Activated naive CD8-positive, alpha-beta T cell treated with anti-CD3 and anti-CD28 coated beads, Interleukin-2, amount 10 ng/mL, durations not matched to agents 7 days and 5 days (primary cell): ENCODE measurements at regions not wholly inside any gene's neighbourhood (a gene's known extent, or its start where the extent isn't known, plus 50 kb on each side); places are given as distances from the start of the nearest gene placed in this dataset.

Source experiments
- ATAC-seq: fragments of 150-1000 bp; cut with Tn5 transposase; one replicate; pipeline ENCODE4 v1.10.0; 2021; ENCODE audit warnings: low read depth, moderate library complexity
- POLR2A ChIA-PET: fragments of 350-600 bp; sonication (Branson Sonifier 250); formaldehyde crosslinking; loops from one replicate; lab custom pipeline; 2021; ENCODE audit warnings: antibody characterized with exemption; lab: Charles Lee
- DNase-seq: peaks from one replicate; pipeline ENCODE4 v3.0.0; 2021
- H3K27ac Mint-ChIP-seq: one replicate; pipeline ENCODE4 v1.8.0; 2022; ENCODE audit warnings: mild to moderate bottlenecking, mixed read lengths
- H3K27me3 Mint-ChIP-seq: one replicate; pipeline ENCODE4 v1.8.0; 2022; ENCODE audit warnings: mild to moderate bottlenecking, moderate library complexity, mixed read lengths
- H3K36me3 Mint-ChIP-seq: one replicate; pipeline ENCODE4 v1.8.0; 2021; ENCODE audit warnings: mild to moderate bottlenecking, mixed read lengths
- H3K4me1 Mint-ChIP-seq: one replicate; pipeline ENCODE4 v1.8.0; 2021; ENCODE audit warnings: mixed read lengths
- H3K4me3 Mint-ChIP-seq: one replicate; pipeline ENCODE4 v1.8.0; 2022; ENCODE audit warnings: mild to moderate bottlenecking, moderate library complexity, mixed read lengths
- H3K9me3 Mint-ChIP-seq: one replicate; pipeline ENCODE4 v1.8.0; 2021; ENCODE audit warnings: mixed read lengths

GRCh38 chr9:108606401-108606800 is 249.4 kb downstream of the ACTL7B start:
- Mint-ChIP-seq H3K9me3 (no peaks in the 10 kb centered on the region), H3K36me3 (no peaks in the 10 kb centered on the region), H3K27ac (no peak overlapping the region), H3K27me3 (no peaks in the 10 kb centered on the region), H3K4me3 (no peak overlapping the region), H3K4me1 (no peaks in the 10 kb centered on the region)
- POLR2A ChIA-PET: no interaction called here
- no peak for DNase-seq
- no peak for ATAC-seq

- DNase-seq (no peak), ATAC-seq (no peak)
- Mint-ChIP-seq H3K9me3 (no peaks in the 10 kb centered on the region), H3K4me3 (no peak overlapping the region), H3K36me3 (no peaks in the 10 kb centered on the region), H3K27ac (no peak overlapping the region), H3K27me3 (no peaks in the 10 kb centered on the region), H3K4me1 (no peaks in the 10 kb centered on the region)
- POLR2A ChIA-PET: no interaction called here
These were observed 252.6 kb downstream of the ACTL7B start for GRCh38 chr9:108603141-108603540.

- no peak for DNase-seq
- H3K9me3 Mint-ChIP-seq: no peaks in the 10 kb centered on the region
- ATAC-seq: no peak
- H3K27ac Mint-ChIP-seq: no peak overlapping the region
- no peaks in the 10 kb centered on the region for H3K36me3 Mint-ChIP-seq
- POLR2A ChIA-PET: no interaction called here
- H3K4me3 Mint-ChIP-seq: no peak overlapping the region
- no peaks in the 10 kb centered on the region for H3K27me3 Mint-ChIP-seq
- H3K4me1 Mint-ChIP-seq: no peaks in the 10 kb centered on the region
These were observed 254.9 kb downstream of the ACTL7B start for GRCh38 chr9:108600896-108601295.

GRCh38 chr9:108599571-108599970 is 256.2 kb downstream of the ACTL7B start:
- DNase-seq (no peak), ATAC-seq (no peak)
- H3K27me3 Mint-ChIP-seq: no peaks in the 10 kb centered on the region
- no peak overlapping the region for H3K27ac Mint-ChIP-seq
- H3K4me1 Mint-ChIP-seq: no peaks in the 10 kb centered on the region
- no peaks in the 10 kb centered on the region for H3K36me3 Mint-ChIP-seq
- no peaks in the 10 kb centered on the region for H3K9me3 Mint-ChIP-seq
- no peak overlapping the region for H3K4me3 Mint-ChIP-seq
- POLR2A ChIA-PET: no interaction called here

- DNase-seq: no peak
- Mint-ChIP-seq H3K9me3 (no peaks in the 10 kb centered on the region), H3K4me3 (no peak overlapping the region), H3K27ac (no peak overlapping the region), H3K27me3 (no peaks in the 10 kb centered on the region), H3K36me3 (no peaks in the 10 kb centered on the region), H3K4me1 (no peaks in the 10 kb centered on the region)
- ATAC-seq: no peak
- POLR2A ChIA-PET: no interaction called here
These were observed 264.7 kb downstream of the ACTL7B start for GRCh38 chr9:108591121-108591520.

- no peaks in the 10 kb centered on the region for H3K4me1 Mint-ChIP-seq
- H3K27ac Mint-ChIP-seq: no peak overlapping the region
- ATAC-seq (no peak), DNase-seq (no peak)
- no peaks in the 10 kb centered on the region for H3K27me3 Mint-ChIP-seq
- no peaks in the 10 kb centered on the region for H3K9me3 Mint-ChIP-seq
- POLR2A ChIA-PET: no interaction called here
- H3K36me3 Mint-ChIP-seq: no peaks in the 10 kb centered on the region
- H3K4me3 Mint-ChIP-seq: no peak overlapping the region
These were observed 267.5 kb downstream of the ACTL7B start for GRCh38 chr9:108588246-108588645.

GRCh38 chr9:108586471-108587139 is 269.2 kb downstream of the ACTL7B start:
- no peaks in the 10 kb centered on the region for H3K9me3 Mint-ChIP-seq
- POLR2A ChIA-PET: no interaction called here

GRCh38 chr9:108584860-108585259 is 270.9 kb downstream of the ACTL7B start:
- no peaks in the 10 kb centered on the region for H3K9me3 Mint-ChIP-seq
- H3K4me3 Mint-ChIP-seq: no peak overlapping the region
- H3K36me3 Mint-ChIP-seq: no peaks in the 10 kb centered on the region
- no peaks in the 10 kb centered on the region for H3K27me3 Mint-ChIP-seq
- H3K27ac Mint-ChIP-seq: no peak overlapping the region
- POLR2A ChIA-PET: no interaction called here
- no peaks in the 10 kb centered on the region for H3K4me1 Mint-ChIP-seq
- no peak for ATAC-seq
- DNase-seq: no peak

More at GRCh38 chr9:108586471-108587139, 269.2 kb downstream of the ACTL7B start:
- Mint-ChIP-seq H3K27me3 (no peaks in the 10 kb centered on the region), H3K27ac (no peak overlapping the region), H3K4me3 (no peak overlapping the region), H3K36me3 (no peaks in the 10 kb centered on the region), H3K4me1 (no peaks in the 10 kb centered on the region)
- DNase-seq (no peak), ATAC-seq (no peak)

GRCh38 chr9:108582726-108583125 is 273.1 kb downstream of the ACTL7B start:
- Mint-ChIP-seq H3K9me3 (no peaks in the 10 kb centered on the region), H3K4me1 (no peaks in the 10 kb centered on the region)
- POLR2A ChIA-PET: no interaction called here

GRCh38 chr9:108579757-108580439 is 275.9 kb downstream of the ACTL7B start:
- H3K9me3 Mint-ChIP-seq: no peaks in the 10 kb centered on the region
- POLR2A ChIA-PET: no interaction called here
- ATAC-seq: no peak
- H3K36me3 Mint-ChIP-seq: no peaks in the 10 kb centered on the region
- no peak for DNase-seq
- no peaks in the 10 kb centered on the region for H3K4me1 Mint-ChIP-seq
- no peak overlapping the region for H3K4me3 Mint-ChIP-seq
- H3K27me3 Mint-ChIP-seq: peaks cover 2% of the 10 kb centered on the region
- no peak overlapping the region for H3K27ac Mint-ChIP-seq

More at GRCh38 chr9:108582726-108583125, 273.1 kb downstream of the ACTL7B start:
- Mint-ChIP-seq H3K27ac (no peak overlapping the region), H3K27me3 (no peaks in the 10 kb centered on the region), H3K36me3 (no peaks in the 10 kb centered on the region), H3K4me3 (no peak overlapping the region)
- DNase-seq: no peak
- no peak for ATAC-seq

GRCh38 chr9:108575276-108575675 is 280.5 kb downstream of the ACTL7B start:
- ATAC-seq: no peak
- Mint-ChIP-seq H3K27me3 (peaks cover 2% of the 10 kb centered on the region), H3K4me3 (no peak overlapping the region), H3K36me3 (no peaks in the 10 kb centered on the region), H3K9me3 (no peaks in the 10 kb centered on the region), H3K27ac (no peak overlapping the region), H3K4me1 (no peaks in the 10 kb centered on the region)
- no peak for DNase-seq
- POLR2A ChIA-PET: no interaction called here

- ATAC-seq: no peak
- DNase-seq: no peak
- no peaks in the 10 kb centered on the region for H3K36me3 Mint-ChIP-seq
- H3K27me3 Mint-ChIP-seq: no peaks in the 10 kb centered on the region
- no peak overlapping the region for H3K4me3 Mint-ChIP-seq
- POLR2A ChIA-PET: no interaction called here
- no peaks in the 10 kb centered on the region for H3K9me3 Mint-ChIP-seq
- no peaks in the 10 kb centered on the region for H3K4me1 Mint-ChIP-seq
- no peak overlapping the region for H3K27ac Mint-ChIP-seq
These were observed 286.2 kb downstream of the ACTL7B start for GRCh38 chr9:108569624-108570023.

- POLR2A ChIA-PET: no interaction called here
- no peak for DNase-seq
- Mint-ChIP-seq H3K4me1 (no peaks in the 10 kb centered on the region), H3K27ac (no peak overlapping the region), H3K36me3 (no peaks in the 10 kb centered on the region), H3K4me3 (no peak overlapping the region), H3K9me3 (no peaks in the 10 kb centered on the region), H3K27me3 (no peaks in the 10 kb centered on the region)
- no peak for ATAC-seq
These were observed 287.7 kb downstream of the ACTL7B start for GRCh38 chr9:108568093-108568492.

GRCh38 chr9:108567571-108567970 is 288.2 kb downstream of the ACTL7B start:
- no peaks in the 10 kb centered on the region for H3K36me3 Mint-ChIP-seq
- DNase-seq (no peak), ATAC-seq (no peak)
- no peak overlapping the region for H3K4me3 Mint-ChIP-seq
- no peaks in the 10 kb centered on the region for H3K4me1 Mint-ChIP-seq
- H3K27me3 Mint-ChIP-seq: no peaks in the 10 kb centered on the region
- POLR2A ChIA-PET: no interaction called here
- no peak overlapping the region for H3K27ac Mint-ChIP-seq
- no peaks in the 10 kb centered on the region for H3K9me3 Mint-ChIP-seq
